ENCODE measurements at regions not wholly inside any gene's neighbourhood (a gene's known extent, or its start where the extent isn't known, plus 50 kb on each side); places are given as distances from the start of the nearest gene placed in this dataset.

DNA sequence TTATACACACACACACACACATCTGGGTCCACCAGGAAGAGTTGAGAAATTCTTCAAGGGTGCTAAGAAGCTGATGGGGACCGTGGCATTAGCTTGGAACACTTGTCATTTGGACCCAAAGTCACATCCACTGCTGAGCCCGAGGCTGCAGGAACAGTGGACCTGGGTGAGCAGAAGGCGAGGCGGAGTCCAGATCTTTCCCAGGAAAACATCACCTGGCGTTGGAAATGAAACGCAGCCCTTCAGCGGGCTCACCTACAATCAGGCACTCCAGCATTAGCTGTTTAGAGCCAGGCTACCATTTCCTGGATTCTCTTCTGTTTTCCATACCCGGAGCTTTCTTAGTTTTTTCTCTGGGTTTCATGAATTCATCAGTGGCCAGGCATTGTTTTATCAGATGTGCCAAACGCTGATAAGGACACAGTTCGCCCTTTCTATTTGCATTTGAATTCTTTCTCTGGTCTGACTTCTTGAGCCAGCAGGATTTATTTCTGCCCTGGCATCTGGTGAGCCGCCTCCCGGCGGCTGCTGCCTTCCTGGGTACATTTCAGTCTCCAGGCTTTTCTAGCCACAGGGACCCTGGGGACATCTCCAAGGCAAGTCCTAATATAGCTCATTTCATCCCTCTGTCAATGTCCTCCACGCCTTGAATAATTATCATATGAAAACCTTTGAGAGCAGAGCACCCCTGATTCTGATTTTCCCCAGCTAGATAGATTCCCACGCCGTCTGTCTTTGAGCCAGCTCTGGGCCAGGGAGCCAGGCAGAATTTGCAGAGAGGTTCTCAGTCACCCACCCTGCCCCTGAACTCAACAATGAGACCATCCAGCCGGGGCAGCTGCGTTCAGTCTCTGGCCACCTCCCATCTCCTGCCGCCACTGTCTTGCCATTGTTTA, 170.9 kb downstream of the TTLL2 start:
- no peak for TF ChIP-seq POLR2A (IDR thresholded peaks at IDR 0.05; ENCODE audit: extremely low read depth, insufficient read length)
- TF ChIP-seq, protein P1, sequence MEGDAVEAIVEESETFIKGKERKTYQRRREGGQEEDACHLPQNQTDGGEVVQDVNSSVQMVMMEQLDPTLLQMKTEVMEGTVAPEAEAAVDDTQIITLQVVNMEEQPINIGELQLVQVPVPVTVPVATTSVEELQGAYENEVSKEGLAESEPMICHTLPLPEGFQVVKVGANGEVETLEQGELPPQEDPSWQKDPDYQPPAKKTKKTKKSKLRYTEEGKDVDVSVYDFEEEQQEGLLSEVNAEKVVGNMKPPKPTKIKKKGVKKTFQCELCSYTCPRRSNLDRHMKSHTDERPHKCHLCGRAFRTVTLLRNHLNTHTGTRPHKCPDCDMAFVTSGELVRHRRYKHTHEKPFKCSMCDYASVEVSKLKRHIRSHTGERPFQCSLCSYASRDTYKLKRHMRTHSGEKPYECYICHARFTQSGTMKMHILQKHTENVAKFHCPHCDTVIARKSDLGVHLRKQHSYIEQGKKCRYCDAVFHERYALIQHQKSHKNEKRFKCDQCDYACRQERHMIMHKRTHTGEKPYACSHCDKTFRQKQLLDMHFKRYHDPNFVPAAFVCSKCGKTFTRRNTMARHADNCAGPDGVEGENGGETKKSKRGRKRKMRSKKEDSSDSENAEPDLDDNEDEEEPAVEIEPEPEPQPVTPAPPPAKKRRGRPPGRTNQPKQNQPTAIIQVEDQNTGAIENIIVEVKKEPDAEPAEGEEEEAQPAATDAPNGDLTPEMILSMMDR (IDR thresholded peaks at IDR 0.05; ENCODE audit: low read depth, low read length): no peak
- TF ChIP-seq, protein P2, sequence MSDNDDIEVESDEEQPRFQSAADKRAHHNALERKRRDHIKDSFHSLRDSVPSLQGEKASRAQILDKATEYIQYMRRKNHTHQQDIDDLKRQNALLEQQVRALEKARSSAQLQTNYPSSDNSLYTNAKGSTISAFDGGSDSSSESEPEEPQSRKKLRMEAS (IDR thresholded peaks at IDR 0.05; ENCODE audit: low read depth, low read length): no peak
- no peak for TF ChIP-seq MYC (IDR thresholded peaks at IDR 0.05; ENCODE audit: low read depth, low read length)

Data from NB4 (cell line).